Fibroblast of skin of right quadriceps (primary cell): ENCODE measurements at regions not wholly inside any gene's neighbourhood (a gene's known extent, or its start where the extent isn't known, plus 50 kb on each side); places are given as distances from the start of the nearest gene placed in this dataset.

Source experiments
- DNase-seq: peaks from one replicate; pipeline ENCODE4 v3.0.0-alpha.2; 2013

DNA sequence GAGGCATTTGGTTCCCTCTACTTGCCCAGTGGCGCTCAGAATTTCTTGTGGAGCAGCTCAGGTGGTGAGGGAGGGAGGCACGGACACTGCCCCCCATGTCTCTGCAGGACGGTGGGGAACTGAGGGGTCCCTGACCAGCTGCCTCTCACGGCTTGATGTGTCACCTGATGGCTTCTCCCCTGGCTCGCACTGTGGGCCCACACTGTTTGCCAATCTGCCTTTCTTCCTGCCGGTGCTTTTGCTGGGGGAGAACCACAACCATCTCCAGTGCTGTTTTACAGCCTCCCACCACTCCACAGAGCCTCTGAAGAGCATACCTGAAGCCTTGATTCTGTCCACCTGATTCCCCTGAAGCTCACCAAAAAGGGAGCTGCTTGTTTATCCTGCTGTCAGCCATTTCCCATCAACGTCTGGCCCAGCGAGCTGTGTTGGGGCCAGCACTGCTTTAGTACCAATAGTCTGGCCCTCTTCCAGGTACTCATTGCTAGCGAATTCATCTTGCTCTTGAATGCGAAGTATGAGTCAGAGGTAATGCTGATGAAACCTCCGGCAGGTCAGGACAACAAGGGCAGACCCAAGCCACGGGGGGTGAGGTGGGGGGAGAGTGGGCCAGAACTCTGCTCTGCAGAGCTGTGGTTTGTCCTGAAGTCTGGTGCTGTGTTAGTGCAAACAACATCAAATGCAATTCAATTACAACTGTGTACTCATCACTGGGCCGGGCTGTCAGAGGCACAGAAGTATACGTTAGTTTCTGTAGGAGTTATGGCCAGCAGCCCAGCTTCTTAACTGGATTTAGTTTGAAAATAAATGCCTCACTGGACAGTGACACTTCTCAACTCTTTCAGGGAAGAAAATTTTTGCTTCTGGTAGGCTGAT is 208.3 kb upstream of the JADE1 start:
- peak; percentile 98 for DNase-seq

DNA sequence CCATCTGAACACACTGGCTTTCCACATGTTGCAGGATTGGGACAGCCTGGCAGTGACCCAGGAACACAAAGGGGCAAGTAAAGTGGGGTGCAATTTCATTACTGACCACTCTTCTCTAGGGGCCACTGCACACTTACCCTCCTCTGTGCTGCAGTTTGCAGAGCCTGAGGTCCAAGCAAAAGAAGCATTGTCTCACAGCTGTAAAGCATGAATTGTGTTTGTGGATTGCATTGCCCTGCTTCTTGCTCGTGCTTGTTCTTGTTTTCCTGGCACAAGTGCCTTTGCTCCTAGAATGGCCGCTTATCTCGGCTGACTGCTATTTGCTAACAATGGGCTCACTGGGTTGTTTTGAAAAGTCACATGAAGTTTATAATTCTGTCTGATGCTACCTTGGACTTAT is 209.1 kb upstream of the JADE1 start:
- DNase-seq, result no peak

DNA sequence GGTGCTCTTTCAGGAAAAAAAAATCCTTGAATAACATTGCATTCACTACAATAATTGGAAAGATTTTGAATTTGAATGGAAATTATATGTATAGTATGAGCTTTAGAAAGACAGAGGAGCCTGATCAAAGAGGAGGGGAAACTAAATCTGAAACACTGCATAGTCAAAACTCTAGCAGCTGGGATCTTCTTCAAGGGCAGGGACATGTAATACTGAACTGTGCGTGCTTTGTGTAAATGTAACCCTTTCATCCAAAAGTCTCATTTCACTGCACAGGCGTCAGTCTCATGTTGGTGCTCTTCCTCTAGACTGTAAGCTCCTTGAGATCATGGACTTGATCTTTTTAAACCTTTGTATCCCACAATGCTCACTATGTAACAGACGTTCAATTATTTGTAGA is 212.0 kb upstream of the JADE1 start:
- no peak for DNase-seq

DNA sequence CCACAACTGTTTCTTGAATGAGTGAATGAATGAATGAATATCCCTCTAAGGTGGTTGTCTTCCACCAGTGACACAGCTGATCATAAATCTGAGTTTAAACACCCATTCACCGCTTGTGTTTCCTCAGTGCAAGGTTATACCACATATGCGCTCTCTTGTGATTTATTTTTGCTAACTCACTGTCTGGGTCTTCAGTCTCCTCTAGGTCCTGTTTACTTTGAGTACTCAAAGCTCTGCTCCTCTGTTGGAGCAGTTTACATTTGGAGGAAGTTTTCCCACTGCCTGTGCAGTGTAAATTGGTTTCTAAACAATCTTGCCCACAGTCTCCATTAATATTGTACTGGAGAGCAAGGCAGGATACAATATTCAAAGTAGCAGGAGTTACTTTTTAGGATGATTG is 212.6 kb upstream of the JADE1 start:
- no peak for DNase-seq

DNA sequence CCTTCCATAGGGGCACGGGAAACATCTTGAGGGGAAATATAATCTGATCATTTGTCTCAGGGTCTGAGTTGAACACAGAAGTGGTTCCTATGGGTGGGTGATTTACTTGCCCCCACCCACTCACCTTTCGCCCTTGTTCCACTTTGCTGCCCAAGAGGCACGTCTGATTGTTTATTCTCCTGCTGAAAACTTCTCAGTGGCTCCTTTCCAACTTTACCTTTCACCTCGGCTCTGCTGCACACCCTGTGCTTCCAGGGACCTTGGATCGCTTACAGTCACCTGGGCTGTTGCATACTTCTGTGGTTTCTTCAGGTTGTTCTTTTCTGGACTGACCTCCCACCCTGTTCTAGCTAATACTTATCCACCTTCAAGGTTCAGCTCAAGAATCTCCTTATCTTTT is 213.4 kb upstream of the JADE1 start:
- no peak for DNase-seq

DNA sequence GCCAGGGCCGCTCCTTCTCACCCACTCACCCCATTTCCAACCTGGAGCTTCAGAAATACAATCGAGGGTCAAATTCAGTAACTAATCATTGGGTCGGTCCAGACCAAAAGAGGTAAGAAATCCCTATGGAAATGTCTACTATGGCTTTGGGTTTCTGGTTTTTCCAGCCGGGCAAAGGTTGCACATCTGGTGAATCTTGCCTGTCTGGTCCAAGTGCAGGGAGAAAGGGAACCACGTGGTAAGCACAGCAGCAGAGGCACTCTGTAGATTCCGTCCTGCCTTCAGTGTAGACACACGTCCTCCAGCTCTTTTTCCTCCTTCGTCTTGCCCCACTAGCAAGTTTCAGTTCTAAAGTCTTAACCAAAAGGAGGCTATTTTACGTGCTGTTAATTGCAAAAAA is 218.0 kb upstream of the JADE1 start:
- DNase-seq, result no peak

DNA sequence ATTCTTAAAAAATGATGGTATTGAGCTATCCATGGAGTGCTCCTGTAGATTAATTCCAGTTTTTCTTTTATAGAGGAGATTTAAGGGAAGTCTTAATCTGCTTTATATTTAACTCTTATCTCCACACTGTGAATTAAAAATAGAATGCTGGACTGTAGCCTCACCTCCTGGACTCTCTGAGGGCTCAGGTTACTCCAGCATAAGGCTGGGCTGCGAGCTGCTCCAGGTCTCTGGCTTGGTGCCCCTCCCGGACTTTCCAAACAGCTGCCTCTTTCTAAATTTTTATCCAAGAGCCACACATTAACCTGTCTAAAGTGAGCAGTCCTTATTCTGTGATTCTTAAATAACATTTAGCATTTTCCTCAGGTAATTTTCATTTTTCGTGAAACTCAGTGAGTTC is 218.7 kb upstream of the JADE1 start:
- no peak for DNase-seq

DNA sequence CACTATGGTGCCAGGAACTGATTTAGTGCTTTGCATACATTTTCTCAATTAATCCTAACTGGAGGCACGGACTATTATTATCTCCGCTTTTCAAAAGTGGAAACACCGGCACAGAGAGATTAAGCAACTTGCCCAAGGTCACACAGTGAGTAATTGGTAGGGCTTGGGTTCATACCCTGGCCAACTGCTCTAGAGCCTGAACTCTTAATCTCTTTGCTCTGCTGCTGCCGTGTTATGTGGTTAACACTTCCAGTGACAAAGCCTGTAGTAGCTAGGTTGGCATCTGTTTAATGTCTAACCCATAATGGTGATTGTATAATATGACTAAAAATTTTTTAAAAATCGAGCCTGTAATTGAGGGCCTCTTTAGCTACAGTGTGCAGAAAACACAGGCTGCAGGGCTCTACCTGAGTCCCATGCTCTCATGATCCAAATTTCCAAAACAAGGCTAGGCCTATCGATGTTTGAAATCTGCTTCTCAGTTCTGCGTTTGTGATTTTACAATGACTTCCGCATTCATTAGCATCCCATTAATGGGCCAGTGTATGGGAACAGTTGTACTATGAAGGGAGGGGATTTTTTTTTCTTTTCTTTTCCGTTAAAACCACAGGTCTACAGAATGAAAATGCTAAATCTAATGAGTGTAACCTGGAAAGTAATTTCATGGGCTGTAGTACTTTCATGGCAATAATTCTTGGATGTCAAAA is 219.3 kb upstream of the JADE1 start:
- DNase-seq, result no peak

DNA sequence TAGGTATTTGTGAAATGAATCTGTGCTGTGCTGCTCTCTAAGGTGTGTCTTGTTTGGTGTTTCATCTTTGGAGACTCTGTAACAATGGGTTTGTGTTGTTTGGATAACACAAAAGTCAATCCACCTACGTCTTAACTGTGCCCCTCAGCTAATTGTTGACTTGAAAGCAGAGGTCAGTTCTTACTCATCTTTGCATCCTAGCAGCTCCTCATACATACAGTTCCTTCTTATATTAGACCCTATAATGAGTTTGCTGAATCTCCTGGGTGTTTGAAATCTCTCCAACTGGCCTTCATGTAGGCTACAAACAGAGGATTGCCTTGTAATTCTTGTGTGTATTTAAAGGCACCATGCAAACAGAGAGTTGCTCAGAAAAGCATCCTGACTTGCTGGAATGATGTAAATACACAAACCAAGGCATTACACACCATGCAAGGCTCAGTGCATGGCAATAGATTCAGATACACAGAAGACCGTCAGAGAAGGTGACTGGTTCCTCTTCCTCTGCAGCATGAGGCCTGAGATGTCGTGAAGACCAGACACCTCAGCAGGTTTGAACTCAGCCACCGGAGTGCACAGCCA is 220.0 kb upstream of the JADE1 start:
- no peak for DNase-seq

DNA sequence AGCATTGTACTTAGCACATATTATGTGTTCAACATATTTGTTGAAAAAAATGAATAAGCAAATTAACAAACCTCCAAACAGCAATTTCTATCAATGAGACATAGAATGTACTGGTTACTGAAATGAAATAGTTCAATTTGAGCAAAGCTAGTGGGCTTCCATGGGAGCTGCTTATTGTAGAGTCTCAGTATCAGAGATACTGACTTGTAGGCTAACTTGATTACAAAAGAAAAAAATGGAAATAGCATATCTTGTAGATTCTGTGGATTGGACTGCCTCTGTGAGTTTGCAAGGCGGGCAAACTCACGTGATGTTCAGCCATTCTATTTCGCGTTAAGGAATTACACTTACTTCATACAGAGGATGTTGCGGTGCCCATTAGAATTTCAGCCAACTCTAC is 222.1 kb upstream of the JADE1 start:
- no peak for DNase-seq

DNA sequence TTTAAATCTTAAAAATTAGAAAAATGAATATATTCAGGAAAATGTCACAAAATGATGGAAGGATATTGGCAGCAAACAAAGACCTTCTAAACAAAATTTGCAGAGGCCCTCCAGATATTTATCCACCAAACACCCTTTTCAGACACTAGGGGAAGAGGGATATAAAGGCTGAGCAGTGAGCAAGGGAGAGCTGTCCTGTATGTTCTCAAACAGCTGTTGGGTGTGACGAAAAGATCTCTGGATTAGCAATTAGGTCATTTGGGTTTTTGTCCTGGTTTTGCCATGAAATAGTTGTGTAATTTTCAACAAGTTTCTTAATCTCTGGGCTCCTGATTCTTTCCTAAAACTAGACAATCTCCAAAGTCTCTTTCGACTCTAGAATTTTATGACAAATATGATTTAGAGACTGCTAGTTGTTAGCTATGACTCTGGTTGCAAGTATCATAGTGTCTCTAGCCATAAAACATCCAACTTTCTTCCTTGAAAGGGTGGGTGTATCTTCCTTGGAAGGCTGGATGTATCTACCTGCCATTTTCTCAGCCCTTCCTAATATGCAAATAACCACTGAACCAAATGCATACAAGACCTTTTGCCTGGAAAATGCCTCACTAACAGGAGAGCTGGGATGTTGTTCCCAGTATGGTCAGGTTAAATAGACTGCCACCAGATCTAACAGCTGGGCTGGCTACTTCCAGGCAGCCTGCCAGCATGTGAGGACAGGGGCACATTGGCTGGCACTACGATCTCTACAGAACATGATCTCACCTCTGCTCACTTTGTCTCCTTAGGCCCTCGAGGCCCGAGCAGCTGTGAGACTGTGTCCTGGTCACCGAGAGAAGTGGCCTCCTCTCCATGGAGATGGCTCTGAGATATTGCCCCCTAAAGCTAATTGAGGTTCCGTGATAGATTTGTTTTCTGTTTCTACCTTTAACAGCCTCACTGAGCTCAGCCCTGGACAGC is 225.5 kb upstream of the JADE1 start:
- DNase-seq, result no peak

DNA sequence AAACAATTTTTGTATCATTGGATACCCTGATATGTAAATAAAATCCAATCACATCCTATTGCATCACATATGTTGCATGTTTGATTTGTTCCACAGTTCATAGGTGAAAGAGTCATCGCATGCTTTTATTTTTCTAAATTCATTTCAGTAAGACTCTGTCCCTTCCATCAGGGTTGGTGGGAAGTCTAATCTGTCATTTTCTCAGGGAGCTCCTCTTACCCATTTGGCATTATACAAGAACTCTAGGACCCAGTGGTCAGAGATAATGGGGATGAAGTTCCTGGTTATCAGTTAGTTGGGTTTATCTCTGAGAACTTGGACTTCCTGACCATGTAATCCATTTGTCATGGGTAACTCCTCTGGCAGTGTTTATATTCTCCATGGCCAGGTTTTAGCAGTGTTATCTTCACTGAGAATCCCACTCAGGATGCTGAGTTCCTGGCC is 227.1 kb upstream of the JADE1 start:
- no peak for DNase-seq

DNA sequence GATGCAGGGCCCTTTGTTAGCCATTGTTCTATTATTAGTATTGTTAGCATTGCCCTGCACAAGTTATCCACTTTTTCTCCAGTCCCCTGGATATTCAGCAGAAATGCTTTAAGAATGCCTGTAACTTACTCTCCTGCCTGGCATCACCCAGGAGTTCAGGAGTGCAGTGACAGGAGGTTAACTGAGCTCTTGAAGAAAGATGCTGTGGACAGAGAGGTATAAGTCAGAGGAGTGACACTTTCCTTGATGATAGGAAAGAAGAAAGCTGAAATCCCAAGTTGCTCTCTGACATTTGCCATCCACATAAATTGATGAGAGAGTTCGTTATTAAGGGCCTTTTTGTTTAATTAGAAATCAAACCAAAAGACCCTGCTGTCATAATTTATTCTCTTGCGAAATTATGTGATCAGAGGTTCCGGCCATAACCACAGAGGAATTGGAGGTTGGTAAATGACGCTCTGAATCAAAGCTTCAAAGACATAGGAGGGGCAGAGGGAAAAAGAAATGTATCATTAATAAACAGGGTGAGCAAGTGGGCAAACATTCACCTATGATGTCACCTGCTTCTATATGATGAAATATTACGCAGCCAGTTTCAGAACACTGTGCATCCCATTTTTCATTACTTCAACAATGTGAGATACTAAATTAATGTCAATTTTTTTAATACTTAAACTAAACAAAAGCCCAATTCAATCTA is 230.2 kb upstream of the JADE1 start:
- DNase-seq, result no peak

DNA sequence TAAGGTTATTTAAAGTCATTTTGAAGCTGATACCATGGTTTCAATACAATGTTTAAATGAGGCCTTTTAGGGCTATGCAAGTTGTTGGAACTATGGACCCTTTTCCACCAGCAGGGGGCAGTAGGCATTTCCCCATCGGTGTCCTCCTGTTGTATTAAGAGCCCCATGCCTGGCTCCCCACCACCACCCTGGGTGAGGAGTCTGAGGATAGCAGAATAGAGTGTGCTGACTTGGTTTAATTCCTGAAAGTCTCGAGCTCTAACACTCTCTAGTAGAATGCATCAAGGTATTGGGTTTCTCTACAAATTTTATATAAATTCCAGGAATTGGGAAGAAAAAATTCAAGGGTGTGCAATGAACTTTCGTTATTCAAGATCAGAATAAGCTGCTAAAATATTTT is 234.8 kb upstream of the JADE1 start:
- no peak for DNase-seq

DNA sequence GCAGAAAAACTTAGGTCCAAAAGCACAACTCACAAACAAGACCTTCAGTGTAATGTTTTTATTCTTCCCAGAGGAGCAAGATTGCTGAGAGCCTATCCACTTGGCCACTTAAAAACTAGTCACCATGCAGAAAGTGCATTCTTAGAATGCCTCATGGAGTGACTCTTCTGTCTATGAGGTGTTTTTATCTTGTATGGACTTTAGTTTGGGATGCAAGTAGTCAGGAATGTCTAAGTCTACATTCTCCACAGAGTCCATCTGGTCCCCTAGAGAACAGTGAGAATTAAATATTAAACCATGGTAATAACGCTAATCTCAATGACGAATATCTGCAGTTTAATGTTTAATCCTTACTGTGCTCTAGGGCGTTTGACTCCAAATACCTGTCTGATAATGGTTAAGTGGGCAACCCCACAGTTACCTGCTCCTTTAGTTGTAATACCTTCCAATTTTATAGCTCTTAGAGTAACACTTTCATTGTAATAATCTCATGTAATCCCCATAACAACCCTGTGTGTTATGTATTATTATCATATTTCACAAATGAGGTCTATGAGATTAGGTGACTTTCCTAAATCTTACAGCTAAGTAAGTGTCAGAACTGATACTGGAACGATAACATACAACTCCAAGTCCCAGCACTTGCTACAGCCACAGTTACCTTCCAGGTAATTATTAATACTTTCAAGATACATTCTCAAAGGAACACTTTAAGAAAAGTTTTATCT is 235.6 kb upstream of the JADE1 start:
- peak; percentile 94 for DNase-seq

DNA sequence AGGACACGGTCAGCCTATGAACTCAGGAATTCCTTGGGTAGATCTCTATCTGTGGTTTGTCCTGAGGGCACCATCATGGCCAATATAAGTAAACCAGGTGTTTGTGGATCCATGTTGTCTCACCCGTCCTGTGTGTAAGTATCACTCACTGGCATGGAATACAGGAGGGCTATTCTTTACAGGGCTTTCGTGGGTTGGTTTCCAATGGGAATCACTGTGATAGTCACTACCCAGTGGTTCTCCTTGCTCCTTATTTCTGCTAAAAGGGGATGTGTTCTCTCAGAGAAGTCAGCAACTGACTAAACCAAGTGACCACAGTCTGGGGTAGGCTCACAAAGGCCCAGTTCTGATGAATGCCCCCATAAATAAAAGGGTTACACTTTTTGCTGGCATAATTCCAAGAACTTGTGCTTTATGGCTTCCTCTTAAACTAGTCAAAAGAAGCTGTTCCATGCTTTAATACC is 236.7 kb upstream of the JADE1 start:
- DNase-seq, result no peak

DNA sequence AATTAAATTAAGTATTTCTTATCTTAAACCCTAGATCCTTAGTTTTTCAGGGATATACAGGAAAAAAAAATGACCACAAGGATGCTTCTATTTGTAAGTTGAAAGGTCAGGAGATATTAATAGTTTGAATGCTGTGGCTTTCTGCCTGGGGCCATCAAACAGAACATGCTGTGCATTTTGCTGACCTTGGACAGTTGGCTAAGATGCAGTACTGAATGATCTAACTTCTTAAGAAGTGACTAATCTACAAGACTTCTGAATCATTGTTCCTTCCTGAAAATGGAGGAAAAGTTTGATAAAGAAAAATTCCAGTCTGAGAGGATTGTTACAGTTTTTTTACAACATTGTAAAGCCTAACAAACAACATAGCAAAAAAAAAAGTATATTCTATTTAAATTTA is 237.8 kb upstream of the JADE1 start:
- peak; percentile 86 for DNase-seq

DNA sequence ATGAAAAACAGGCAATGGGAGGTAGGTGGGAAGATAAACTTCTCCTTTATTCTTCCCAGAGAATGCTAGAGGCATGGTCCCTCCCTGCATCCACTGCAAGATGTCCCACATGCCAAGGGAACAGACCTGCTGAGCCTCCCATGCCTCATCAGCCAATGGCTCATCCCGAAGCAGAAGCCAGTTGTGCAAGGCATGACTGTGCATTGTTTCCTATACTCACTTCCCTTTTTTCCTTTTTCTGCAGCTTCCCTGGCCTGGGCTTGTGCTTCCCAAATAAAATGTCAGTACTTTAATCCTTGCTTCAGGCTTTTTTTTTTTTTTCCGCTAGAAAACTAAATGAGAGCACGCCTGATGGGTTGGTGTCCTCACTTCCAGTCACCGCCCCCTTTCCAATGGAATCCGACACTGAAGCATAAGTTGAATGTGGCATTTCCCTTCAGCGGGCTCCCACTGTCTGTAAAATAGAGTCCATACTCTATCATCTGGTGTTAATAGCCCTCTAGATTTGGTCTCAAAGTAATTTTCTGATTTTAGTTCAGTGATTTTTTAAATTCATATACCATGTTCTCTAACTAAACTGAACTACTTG is 239.0 kb upstream of the JADE1 start:
- DNase-seq, result peak; percentile 65

DNA sequence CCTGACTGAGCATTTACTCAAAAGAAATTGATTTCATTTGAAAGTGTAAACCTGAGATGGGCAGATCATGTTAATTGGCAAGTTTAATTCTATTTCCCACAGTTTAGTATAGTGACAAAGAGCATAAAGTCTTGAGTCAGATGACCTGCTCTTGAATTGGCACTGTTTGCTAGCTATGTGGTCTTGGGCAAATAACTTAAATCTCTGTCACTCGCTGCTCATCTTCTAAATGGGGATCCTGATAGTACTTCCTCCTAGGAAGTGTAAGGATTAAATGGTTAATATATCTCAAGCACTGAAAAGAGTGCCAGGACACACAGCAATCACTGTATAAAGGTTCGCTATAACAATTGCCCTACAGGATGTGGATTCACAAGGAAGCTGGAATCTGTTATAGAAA is 242.8 kb upstream of the JADE1 start:
- DNase-seq, result peak; percentile 52

DNA sequence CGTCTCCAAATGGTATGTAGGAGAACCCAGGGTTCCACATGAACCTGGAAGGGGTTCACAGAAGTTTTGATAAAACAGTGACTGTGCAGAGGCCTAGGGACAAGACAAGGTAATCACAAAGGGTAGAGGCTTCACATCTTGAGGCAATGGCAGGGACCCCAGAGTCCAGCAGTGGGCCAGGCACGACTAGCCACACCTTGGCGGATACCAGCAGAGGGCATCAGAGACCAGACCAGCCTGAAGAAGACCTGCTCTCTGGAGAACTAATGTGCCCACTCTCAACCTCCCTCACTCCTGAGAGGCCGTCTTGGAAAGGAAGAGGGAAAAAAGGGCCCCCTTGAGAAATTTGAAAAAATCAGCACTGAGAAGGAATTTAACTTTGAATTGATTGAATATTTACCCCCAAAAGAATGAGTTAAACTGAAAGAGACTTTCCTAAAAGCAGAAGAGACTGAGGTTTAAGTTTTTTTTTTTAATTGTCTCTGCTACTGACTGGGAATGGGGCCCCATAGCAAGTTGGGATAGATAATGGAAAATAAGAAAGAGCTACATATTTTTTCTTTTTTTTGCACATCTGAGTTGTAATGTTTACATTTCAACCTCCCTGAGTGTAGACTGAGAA is 243.8 kb upstream of the JADE1 start:
- DNase-seq, result no peak

DNA sequence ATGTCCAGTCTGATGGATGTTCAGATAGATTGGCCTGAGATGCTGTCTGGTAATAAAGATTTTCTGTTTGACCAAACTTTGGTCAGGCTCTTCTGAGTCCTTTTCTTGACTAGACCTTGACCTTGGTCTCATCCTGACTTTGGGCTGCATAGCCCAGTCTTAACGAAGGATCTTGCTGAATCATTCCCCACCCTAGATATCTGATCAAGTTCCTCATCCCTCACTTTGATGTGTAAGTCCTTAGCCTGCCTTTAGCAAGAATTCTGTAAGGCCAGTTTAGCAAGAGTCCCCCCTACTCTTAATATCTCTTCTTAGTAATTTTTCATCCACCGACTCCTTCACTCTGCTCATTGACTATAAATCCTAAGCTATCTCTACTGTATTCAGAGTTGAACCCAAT is 244.4 kb upstream of the JADE1 start:
- DNase-seq, result no peak
